Uterus (tissue), 3 donors: ENCODE measurements at regions not wholly inside any gene's neighbourhood (a gene's known extent, or its start where the extent isn't known, plus 50 kb on each side); places are given as distances from the start of the nearest gene placed in this dataset.

ENCODE experiments used
- DNase-seq, 2 donors: peaks; one replicate each; pipeline ENCODE4 v3.0.0-alpha.2; 2019 to 2020
- H3K27ac ChIP-seq, 2 donors: fragments of 200-600 bp; sonication (generic); 1 replicate in 1 of 2; 2 replicates in 1 of 2; pipeline ENCODE4 v1.5.1; 2016 to 2018
- H3K27me3 ChIP-seq, 2 donors: fragments of 200-600 bp; sonication (generic); one replicate each; pipeline ENCODE4 v1.5.1; 2018 to 2019; ENCODE audit warnings: control low read depth in 1 of 2
- H3K36me3 ChIP-seq, 2 donors: fragments of 200-600 bp; sonication (generic); one replicate each; pipeline ENCODE4 v1.5.1; 2019; ENCODE audit warnings: control low read depth in 1 of 2
- H3K4me1 ChIP-seq, 2 donors: fragments of 200-600 bp; sonication (generic); one replicate each; pipeline ENCODE4 v1.5.1; 2018 to 2019; ENCODE audit warnings: control low read depth in 1 of 2
- H3K4me3 ChIP-seq, 2 donors: fragments of 200-600 bp; sonication (generic); 1 replicate in 1 of 2; 2 replicates in 1 of 2; pipeline ENCODE4 v1.5.1; 2018 to 2019; ENCODE audit warnings: mild to moderate bottlenecking in 1 of 2
- H3K9me3 ChIP-seq, 2 donors: fragments of 200-600 bp; sonication (generic); one replicate each; pipeline ENCODE4 v1.5.1; 2019; ENCODE audit warnings: control low read depth in 1 of 2
- CTCF ChIP-seq, 4 experiments: fragments of 200-600 bp in 2 of 4; fragments of 450-650 bp in 2 of 4; sonication (generic) in 2 of 4; IDR thresholded peaks; one replicate each; pipeline ENCODE4 v1.5.1; 2016 to 2019; ENCODE audit warnings: antibody characterized with exemption in 4 of 4, mild to moderate bottlenecking in 2 of 4, moderate library complexity in 1 of 4
- POLR2A ChIP-seq, 2 donors: fragments of 450-650 bp; IDR thresholded peaks; one replicate each; pipeline ENCODE4 v1.6.1; 2016; ENCODE audit warnings: antibody characterized with exemption in 2 of 2, mild to moderate bottlenecking in 1 of 2, moderate library complexity in 1 of 2
- intact Hi-C: fragments of 100-400 bp; cut with DNase I; formaldehyde crosslinking; loops from one replicate; pipeline ENCODE4 v1.15.1; 2023; ENCODE audit warnings: low total_unique reads
- donor health status: DM: yes; HTN: yes; CAD: no.

GRCh38 chr1:113292603-113293255, 97.6 kb upstream of the MAGI3 start:
- TF ChIP-seq CTCF (IDR thresholded peaks at IDR 0.05): no peak
- no peak for TF ChIP-seq POLR2A (IDR thresholded peaks at IDR 0.05)
- intact Hi-C loops: no loop called here
- Histone ChIP-seq H3K27ac (no peak overlapping the region), H3K4me3 (no peak overlapping the region), H3K27me3 (no peaks in the 10 kb centered on the region), H3K9me3 (no peaks in the 10 kb centered on the region), H3K4me1 (no peaks in the 10 kb centered on the region), H3K36me3 (no peaks in the 10 kb centered on the region)
- DNase-seq: no peak

GRCh38 chr1:113293256-113293626, 97.1 kb upstream of the MAGI3 start:
- no peaks in the 10 kb centered on the region for H3K27me3 ChIP-seq
- H3K9me3 ChIP-seq: no peaks in the 10 kb centered on the region
- H3K4me1 ChIP-seq: no peaks in the 10 kb centered on the region
- intact Hi-C loops: no loop called here
- no peak overlapping the region for H3K27ac ChIP-seq
- TF ChIP-seq POLR2A (IDR thresholded peaks at IDR 0.05): no peak
- TF ChIP-seq CTCF (IDR thresholded peaks at IDR 0.05): no peak
- DNase-seq: no peak
- H3K4me3 ChIP-seq: no peak overlapping the region
- no peaks in the 10 kb centered on the region for H3K36me3 ChIP-seq

- Histone ChIP-seq H3K4me1 (no peaks in the 10 kb centered on the region), H3K4me3 (no peak overlapping the region), H3K36me3 (no peaks in the 10 kb centered on the region), H3K27ac (no peak overlapping the region), H3K9me3 (no peaks in the 10 kb centered on the region), H3K27me3 (no peaks in the 10 kb centered on the region)
- DNase-seq: no peak
- TF ChIP-seq CTCF (IDR thresholded peaks at IDR 0.05) (no peak), POLR2A (IDR thresholded peaks at IDR 0.05) (no peak)
- intact Hi-C loops: no loop called here
Observed at GRCh38 chr1:113297749-113298148, 92.6 kb upstream of the MAGI3 start.

GRCh38 chr1:113298941-113299340, 91.4 kb upstream of the MAGI3 start:
- intact Hi-C loops: no loop called here
- Histone ChIP-seq H3K4me3 (no peak overlapping the region), H3K36me3 (no peaks in the 10 kb centered on the region), H3K27me3 (no peaks in the 10 kb centered on the region), H3K4me1 (no peaks in the 10 kb centered on the region), H3K9me3 (no peaks in the 10 kb centered on the region), H3K27ac (no peak overlapping the region)
- TF ChIP-seq CTCF (IDR thresholded peaks at IDR 0.05): no peak
- no peak for TF ChIP-seq POLR2A (IDR thresholded peaks at IDR 0.05)
- DNase-seq: no peak

GRCh38 chr1:113302636-113303035, 87.7 kb upstream of the MAGI3 start:
- DNase-seq: no peak
- H3K27me3 ChIP-seq: no peaks in the 10 kb centered on the region
- H3K36me3 ChIP-seq: no peaks in the 10 kb centered on the region
- no peak for TF ChIP-seq POLR2A (IDR thresholded peaks at IDR 0.05)
- no peak for TF ChIP-seq CTCF (IDR thresholded peaks at IDR 0.05)
- H3K4me1 ChIP-seq: no peaks in the 10 kb centered on the region
- no peak overlapping the region for H3K4me3 ChIP-seq
- no peaks in the 10 kb centered on the region for H3K9me3 ChIP-seq
- intact Hi-C loops: no loop called here
- no peak overlapping the region for H3K27ac ChIP-seq
